Neural progenitor cell (in vitro differentiated cells): ENCODE measurements at regions not wholly inside any gene's neighbourhood (a gene's known extent, or its start where the extent isn't known, plus 50 kb on each side); places are given as distances from the start of the nearest gene placed in this dataset.

Experiments used
- DNase-seq: peaks from one replicate; pipeline ENCODE4 v3.0.0-alpha.2; 2016; ENCODE audit warnings: low spot score
- H2AFZ ChIP-seq: fragments of 200-600 bp; sonication (generic); replicated peaks from 2 replicates; pipeline ENCODE4 v1.6.1; 2016; ENCODE audit warnings: antibody characterized with exemption
- H3F3A ChIP-seq: fragments of 200-600 bp; sonication (generic); 2 replicates; pipeline ENCODE4 v1.6.1; 2016; ENCODE audit warnings: antibody characterized with exemption, low read depth
- H3K27ac ChIP-seq: fragments of 200-600 bp; sonication (generic); 2 replicates; pipeline ENCODE4 v1.5.1; 2016; ENCODE audit warnings: mild to moderate bottlenecking
- H3K27me3 ChIP-seq: fragments of 200-600 bp; sonication (generic); 2 replicates; pipeline ENCODE4 v1.6.1; 2016; ENCODE audit warnings: mild to moderate bottlenecking, moderate library complexity
- H3K36me3 ChIP-seq: fragments of 200-600 bp; sonication (generic); 2 replicates; pipeline ENCODE4 v1.5.1; 2016
- H3K4me1 ChIP-seq: fragments of 200-600 bp; sonication (generic); 2 replicates; pipeline ENCODE4 v1.6.1; 2016; ENCODE audit warnings: mixed run types
- H3K4me2 ChIP-seq: fragments of 200-600 bp; sonication (generic); 2 replicates; pipeline ENCODE4 v1.6.1; 2016
- H3K4me3 ChIP-seq: fragments of 200-600 bp; sonication (generic); 2 replicates; pipeline ENCODE4 v1.5.1; 2016
- H3K79me2 ChIP-seq: fragments of 200-600 bp; sonication (generic); 2 replicates; pipeline ENCODE4 v1.6.1; 2016; ENCODE audit warnings: low read depth
- H3K9ac ChIP-seq: fragments of 200-600 bp; sonication (generic); 2 replicates; pipeline ENCODE4 v1.6.1; 2016
- H3K9me3 ChIP-seq: fragments of 200-600 bp; sonication (generic); 2 replicates; pipeline ENCODE4 v1.5.1; 2016; ENCODE audit warnings: low read depth
- H4K20me1 ChIP-seq: fragments of 200-600 bp; sonication (generic); 2 replicates; pipeline ENCODE4 v1.6.1; 2016; ENCODE audit warnings: low read depth
- H3K27ac Mint-ChIP-seq: 3 replicates; pipeline ENCODE4 v1.8.0; 2021; ENCODE audit warnings: mixed read lengths
- H3K27me3 Mint-ChIP-seq: 2 replicates; pipeline ENCODE4 v1.8.0; 2022; ENCODE audit warnings: low read depth, mild to moderate bottlenecking, inconsistent platforms, moderate library complexity, mixed read lengths; ENCODE audit not compliant: insufficient read depth
- H3K36me3 Mint-ChIP-seq: 3 replicates; pipeline ENCODE4 v1.8.0; 2021; ENCODE audit warnings: mixed read lengths
- H3K4me1 Mint-ChIP-seq: 3 replicates; pipeline ENCODE4 v1.8.0; 2021; ENCODE audit warnings: mixed read lengths
- H3K4me3 Mint-ChIP-seq: 3 replicates; pipeline ENCODE4 v1.8.0; 2021; ENCODE audit warnings: mild to moderate bottlenecking, moderate library complexity, mixed read lengths
- H3K9me3 Mint-ChIP-seq: 3 replicates; pipeline ENCODE4 v1.8.0; 2020; ENCODE audit warnings: mixed read lengths
- CTCF ChIP-seq: fragments of 200-600 bp; sonication (generic); IDR thresholded peaks from 2 replicates; pipeline ENCODE4 v1.5.1; 2017; ENCODE audit warnings: antibody characterized with exemption, mild to moderate bottlenecking
- EZH2 ChIP-seq: fragments of 200-600 bp; sonication (generic); IDR thresholded peaks from 2 replicates; pipeline ENCODE4 v1.6.1; 2017; ENCODE audit warnings: antibody characterized with exemption, mild to moderate bottlenecking, moderate library complexity
- EZH2phosphoT487 ChIP-seq: fragments of 200-600 bp; sonication (generic); IDR thresholded peaks from 2 replicates; pipeline ENCODE4 v1.6.1; 2017; ENCODE audit warnings: antibody characterized with exemption

- Mint-ChIP-seq H3K4me1 (peaks cover 3% of the 10 kb centered on the region), H3K9me3 (no peaks in the 10 kb centered on the region), H3K27ac (no peak overlapping the region), H3K27me3 (no peaks in the 10 kb centered on the region), H3K36me3 (no peaks in the 10 kb centered on the region), H3K4me3 (no peak overlapping the region)
- H3K79me2 ChIP-seq: no peaks in the 10 kb centered on the region
- H3K9ac ChIP-seq: no peak overlapping the region
- no peak for DNase-seq
- TF ChIP-seq EZH2phosphoT487 (no peak), EZH2 (no peak), CTCF (no peak)
- H3F3A ChIP-seq: no peaks in the 10 kb centered on the region
- H4K20me1 ChIP-seq: no peaks in the 10 kb centered on the region
- H3K9me3 ChIP-seq: no peaks in the 10 kb centered on the region
- H2AFZ ChIP-seq: no peak overlapping the region
- H3K36me3 ChIP-seq: no peaks in the 10 kb centered on the region
- no peak overlapping the region for H3K4me3 ChIP-seq
- no peaks in the 10 kb centered on the region for H3K4me1 ChIP-seq
- no peaks in the 10 kb centered on the region for H3K27me3 ChIP-seq
- H3K27ac ChIP-seq: no peak overlapping the region
- H3K4me2 ChIP-seq: no peak overlapping the region
Observed at GRCh38 chr15:94579286-94579685, 347.9 kb downstream of the MCTP2 start.

GRCh38 chr15:94580211-94580885, 349.0 kb downstream of the MCTP2 start:
- H3K36me3 ChIP-seq: no peaks in the 10 kb centered on the region
- H3K4me3 Mint-ChIP-seq: no peak overlapping the region
- no peak for DNase-seq
- H3F3A ChIP-seq: no peaks in the 10 kb centered on the region
- H2AFZ ChIP-seq: no peak overlapping the region
- no peak overlapping the region for H3K4me2 ChIP-seq
- H3K9ac ChIP-seq: no peak overlapping the region
- H3K4me1 ChIP-seq: no peaks in the 10 kb centered on the region
- H3K27me3 Mint-ChIP-seq: no peaks in the 10 kb centered on the region
- peaks cover 3% of the 10 kb centered on the region for H3K4me1 Mint-ChIP-seq
- H3K27me3 ChIP-seq: no peaks in the 10 kb centered on the region
- H3K9me3 ChIP-seq: no peaks in the 10 kb centered on the region
- H3K9me3 Mint-ChIP-seq: no peaks in the 10 kb centered on the region
- H3K27ac ChIP-seq: no peak overlapping the region
- no peaks in the 10 kb centered on the region for H3K79me2 ChIP-seq
- TF ChIP-seq CTCF: no peak
- TF ChIP-seq EZH2phosphoT487: no peak
- TF ChIP-seq EZH2: no peak
- H3K4me3 ChIP-seq: no peak overlapping the region
- H3K27ac Mint-ChIP-seq: no peak overlapping the region
- H3K36me3 Mint-ChIP-seq: no peaks in the 10 kb centered on the region
- no peaks in the 10 kb centered on the region for H4K20me1 ChIP-seq

DNA sequence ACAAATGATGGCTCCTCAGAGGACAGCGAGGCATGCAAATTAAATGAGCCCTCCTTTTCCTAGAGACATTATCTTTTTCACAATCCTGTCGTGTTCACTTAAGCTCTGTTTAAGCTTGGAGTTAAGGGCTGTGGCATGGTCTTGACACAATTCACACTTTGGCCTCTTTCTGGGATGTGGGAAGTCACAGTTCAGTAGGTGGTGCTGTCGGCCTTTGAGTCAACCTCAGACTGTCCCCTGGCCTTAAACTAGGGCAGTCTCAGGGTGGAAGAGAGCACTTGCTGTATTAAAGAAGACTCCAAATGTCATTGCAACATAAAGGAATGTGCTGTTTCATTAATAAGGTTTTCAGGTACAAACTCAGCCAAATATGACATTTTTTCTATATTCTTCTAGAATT, 351.0 kb downstream of the MCTP2 start:
- H3K9ac ChIP-seq: no peak overlapping the region
- H2AFZ ChIP-seq: no peak overlapping the region
- no peaks in the 10 kb centered on the region for H4K20me1 ChIP-seq
- no peak overlapping the region for H3K27ac Mint-ChIP-seq
- no peak overlapping the region for H3K4me2 ChIP-seq
- no peaks in the 10 kb centered on the region for H3K79me2 ChIP-seq
- no peaks in the 10 kb centered on the region for H3K27me3 ChIP-seq
- H3K4me3 ChIP-seq: no peak overlapping the region
- H3K4me1 Mint-ChIP-seq: peaks cover 3% of the 10 kb centered on the region
- H3K4me3 Mint-ChIP-seq: no peak overlapping the region
- DNase-seq: peak; percentile 81
- TF ChIP-seq EZH2 (no peak), EZH2phosphoT487 (no peak), CTCF (peak; percentile 76)
- H3K36me3 Mint-ChIP-seq: no peaks in the 10 kb centered on the region
- no peaks in the 10 kb centered on the region for H3F3A ChIP-seq
- no peaks in the 10 kb centered on the region for H3K9me3 Mint-ChIP-seq
- H3K27ac ChIP-seq: no peak overlapping the region
- no peaks in the 10 kb centered on the region for H3K9me3 ChIP-seq
- H3K4me1 ChIP-seq: no peaks in the 10 kb centered on the region
- peaks cover 5% of the 10 kb centered on the region for H3K27me3 Mint-ChIP-seq
- H3K36me3 ChIP-seq: no peaks in the 10 kb centered on the region
